ENCODE measurements at regions not wholly inside any gene's neighbourhood (a gene's known extent, or its start where the extent isn't known, plus 50 kb on each side); places are given as distances from the start of the nearest gene placed in this dataset.
A peak's percentile ranks its signal among the peaks of the same experiment; 100 is the strongest.

GRCh38 chr4:65777270-65777669, 107.0 kb upstream of the EPHA5 start:
- Histone ChIP-seq H3K27ac (no peak overlapping the region), H3K4me3 (no peak overlapping the region), H3K4me1 (no peaks in the 10 kb centered on the region), H3K27me3 (replicated peaks in 1 of 7) (no peaks in the 10 kb centered on the region), H3K9me3 (peaks cover 0 to 47% (median 34%) of the 10 kb centered on the region in 8 donors), H3K36me3 (no peaks in the 10 kb centered on the region)
- DNase-seq = no peak
- 45 to 78% (median 63%) methylated on average over 1 of the region's 1 CpG for WGBS, 5 donors
- no peak for TF ChIP-seq POLR2AphosphoS5 (IDR thresholded peaks at IDR 0.05)
- no peak for TF ChIP-seq CTCF (IDR thresholded peaks at IDR 0.05 in 8 of 11, conservative IDR thresholded peaks at IDR 0.05 in 3 of 11)
- TF ChIP-seq POLR2A (IDR thresholded peaks at IDR 0.05) = no peak
- intact Hi-C loops (cut with DNase I; ENCODE audit: low total_unique reads) = no loop called here

GRCh38 chr4:65773636-65774035, 103.3 kb upstream of the EPHA5 start:
- Histone ChIP-seq H3K27ac (no peak overlapping the region), H3K4me1 (no peaks in the 10 kb centered on the region), H3K9me3 (peaks cover 0 to 69% (median 43%) of the 10 kb centered on the region in 8 donors), H3K4me3 (no peak overlapping the region), H3K36me3 (no peaks in the 10 kb centered on the region), H3K27me3 (replicated peaks in 1 of 7) (no peaks in the 10 kb centered on the region)
- intact Hi-C loops (cut with DNase I; ENCODE audit: low total_unique reads) = no loop called here
- no peak for TF ChIP-seq POLR2AphosphoS5 (IDR thresholded peaks at IDR 0.05)
- no peak for TF ChIP-seq POLR2A (IDR thresholded peaks at IDR 0.05)
- TF ChIP-seq CTCF (IDR thresholded peaks at IDR 0.05 in 8 of 11, conservative IDR thresholded peaks at IDR 0.05 in 3 of 11) = no peak
- 83 to 92% (median 88%) methylated on average over 2 to 6 of the region's 6 CpGs for WGBS, 5 donors
- DNase-seq = peak; percentile 65

- no peak for DNase-seq
- Histone ChIP-seq H3K9me3 (no peaks in the 10 kb centered on the region), H3K36me3 (no peaks in the 10 kb centered on the region), H3K27ac (no peak overlapping the region), H3K4me1 (no peaks in the 10 kb centered on the region), H3K27me3 (replicated peaks in 1 of 7) (no peaks in the 10 kb centered on the region), H3K4me3 (no peak overlapping the region)
- TF ChIP-seq POLR2A (IDR thresholded peaks at IDR 0.05) (no peak), POLR2AphosphoS5 (IDR thresholded peaks at IDR 0.05) (no peak), CTCF (IDR thresholded peaks at IDR 0.05 in 8 of 11, conservative IDR thresholded peaks at IDR 0.05 in 3 of 11) (no peak)
- intact Hi-C loops (cut with DNase I; ENCODE audit: low total_unique reads) = no loop called here
- 15 to 58% (median 54%) methylated on average over 2 of the region's 2 CpGs for WGBS, 5 donors
These were observed 77.1 kb upstream of the EPHA5 start for GRCh38 chr4:65747386-65747785.

- intact Hi-C loops (cut with DNase I; ENCODE audit: low total_unique reads) = no loop called here
- DNase-seq = no peak
- Histone ChIP-seq H3K4me1 (no peaks in the 10 kb centered on the region), H3K27me3 (replicated peaks in 1 of 7) (no peaks in the 10 kb centered on the region), H3K4me3 (no peak overlapping the region), H3K36me3 (no peaks in the 10 kb centered on the region), H3K9me3 (no peaks in the 10 kb centered on the region), H3K27ac (no peak overlapping the region)
- 69 to 86% (median 71%) methylated on average over 2 of the region's 2 CpGs for whole genome bisulfite sequencing, 5 donors
- no peak for TF ChIP-seq POLR2AphosphoS5 (IDR thresholded peaks at IDR 0.05)
- no peak for TF ChIP-seq CTCF (IDR thresholded peaks at IDR 0.05 in 8 of 11, conservative IDR thresholded peaks at IDR 0.05 in 3 of 11)
- TF ChIP-seq POLR2A (IDR thresholded peaks at IDR 0.05) = no peak
These were observed 67.8 kb upstream of the EPHA5 start for GRCh38 chr4:65738134-65738533.
